ENCODE measurements at regions not wholly inside any gene's neighbourhood (a gene's known extent, or its start where the extent isn't known, plus 50 kb on each side); places are given as distances from the start of the nearest gene placed in this dataset.

DNA sequence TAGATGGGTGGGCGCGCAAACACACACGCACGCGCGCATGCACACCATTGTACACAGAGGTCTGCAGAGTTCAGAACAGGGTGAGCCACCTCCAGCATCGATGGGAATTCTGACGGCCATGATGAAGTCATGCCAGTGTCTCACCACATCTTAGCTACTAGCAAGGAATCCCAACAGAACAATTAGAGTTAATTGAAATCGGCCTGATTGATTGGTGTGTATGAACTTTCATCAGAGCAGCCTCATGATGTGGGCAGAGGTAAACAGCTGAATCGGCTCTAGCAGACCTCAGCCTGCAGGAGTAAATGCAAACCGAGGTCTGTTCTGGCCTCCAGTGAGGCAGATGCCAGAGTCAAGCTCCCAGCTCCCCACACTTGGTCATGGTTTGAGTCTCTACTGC lies 200.6 kb downstream of the CBLN1 start:
- no peak for DNase-seq (ENCODE audit: low read depth in 1 of 2, low spot score in 1 of 2)

DNA sequence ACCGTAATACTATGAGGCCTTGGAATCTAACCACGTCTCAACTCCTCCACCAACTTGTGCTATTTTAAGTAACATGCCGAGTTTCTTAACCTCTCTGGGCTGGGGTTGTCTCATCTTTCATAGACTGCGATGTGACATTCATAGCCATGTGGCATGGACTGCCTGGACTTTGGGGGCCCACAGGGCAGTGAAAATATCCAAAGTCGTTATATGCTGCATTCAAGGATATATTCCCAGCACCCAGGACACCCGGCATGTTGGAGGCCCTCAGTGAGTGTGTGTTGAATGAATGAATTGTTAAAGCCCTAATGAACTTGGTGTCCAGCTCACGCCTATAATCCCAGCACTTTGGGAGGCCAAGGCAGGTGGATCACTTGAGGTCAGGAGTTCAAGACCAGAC lies 203.1 kb downstream of the CBLN1 start:
- DNase-seq (ENCODE audit: low read depth in 1 of 2, low spot score in 1 of 2): no peak

DNA sequence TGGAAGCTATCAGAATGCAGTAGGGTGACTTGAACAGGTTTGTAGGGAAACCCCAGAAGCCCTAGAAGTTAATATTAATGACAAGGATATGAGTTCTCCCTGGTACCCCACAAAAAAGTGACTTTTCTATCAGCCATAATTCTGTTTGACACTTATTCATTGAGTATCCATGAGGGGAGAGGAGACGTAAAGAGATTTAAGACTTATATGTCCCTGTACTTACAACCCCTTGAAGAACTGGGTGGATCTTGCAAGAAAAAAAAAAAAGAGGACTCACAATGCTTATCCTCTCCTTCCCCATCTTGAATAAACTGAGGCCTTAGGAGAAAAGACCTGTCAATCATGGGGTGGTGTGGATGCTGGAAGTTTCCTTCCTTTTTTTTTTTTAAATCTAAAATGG lies 203.5 kb downstream of the CBLN1 start:
- no peak for DNase-seq (ENCODE audit: low read depth in 1 of 2, low spot score in 1 of 2)

DNA sequence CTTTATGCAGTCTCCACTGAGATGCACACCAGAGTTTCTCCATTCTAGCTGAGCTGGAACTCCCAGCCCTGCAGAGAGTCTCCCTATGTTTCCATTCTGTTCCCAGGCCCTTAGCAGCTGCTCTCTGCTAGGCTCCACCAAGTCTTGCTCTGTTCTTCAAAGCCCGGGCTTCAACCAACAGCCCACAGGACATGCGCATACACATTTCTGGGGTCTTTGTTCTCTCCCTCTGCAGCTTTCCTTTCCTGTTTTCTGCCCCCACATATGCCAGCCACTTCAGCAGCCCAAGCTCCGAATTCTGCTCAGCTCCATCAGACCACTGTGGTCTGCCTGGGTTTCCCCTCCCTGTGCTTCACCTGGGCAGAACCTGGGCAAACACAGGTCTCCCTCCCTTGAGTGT lies 205.9 kb downstream of the CBLN1 start:
- no peak for DNase-seq (ENCODE audit: low read depth in 1 of 2, low spot score in 1 of 2)

DNA sequence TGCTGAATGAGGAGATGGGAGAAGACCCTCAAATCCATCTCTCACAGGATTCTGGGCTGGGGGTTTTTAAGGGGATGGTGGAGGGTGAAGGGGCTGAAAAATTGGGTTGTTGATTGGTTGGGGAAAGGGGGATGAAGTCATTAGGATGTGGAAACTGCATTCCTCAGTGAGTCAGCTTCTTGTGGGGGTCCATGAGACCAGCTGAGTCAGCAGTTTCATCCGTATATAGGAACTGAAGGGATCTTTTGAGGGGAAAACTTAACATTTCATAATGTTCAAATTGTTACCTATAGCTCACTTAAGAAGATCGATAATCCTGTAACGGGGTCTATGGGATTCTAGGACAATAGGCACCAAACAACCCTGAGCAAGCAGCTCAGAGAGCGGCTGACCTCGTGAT lies 213.4 kb downstream of the CBLN1 start:
- no peak for DNase-seq (ENCODE audit: low read depth in 1 of 2, low spot score in 1 of 2)

DNA sequence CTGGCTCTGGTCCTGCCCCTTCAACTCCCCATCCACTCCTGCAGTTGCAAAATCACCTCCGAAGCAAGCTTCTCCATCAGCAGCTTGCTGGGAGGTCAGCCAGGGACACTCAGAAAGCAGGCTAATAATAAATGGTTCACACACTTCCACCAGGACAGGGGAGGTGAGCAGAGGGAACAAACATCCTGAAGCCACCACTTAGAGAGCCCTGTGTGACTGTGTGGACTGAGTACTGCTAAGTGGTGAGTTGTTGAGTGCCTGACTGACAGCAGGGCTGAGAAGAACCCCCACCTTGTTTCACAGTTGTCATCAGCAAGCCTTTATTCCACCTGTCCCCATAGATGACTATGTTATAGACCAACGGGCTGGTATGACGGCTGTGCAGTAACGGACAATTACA lies 213.9 kb downstream of the CBLN1 start:
- DNase-seq (ENCODE audit: low read depth in 1 of 2, low spot score in 1 of 2): no peak

DNA sequence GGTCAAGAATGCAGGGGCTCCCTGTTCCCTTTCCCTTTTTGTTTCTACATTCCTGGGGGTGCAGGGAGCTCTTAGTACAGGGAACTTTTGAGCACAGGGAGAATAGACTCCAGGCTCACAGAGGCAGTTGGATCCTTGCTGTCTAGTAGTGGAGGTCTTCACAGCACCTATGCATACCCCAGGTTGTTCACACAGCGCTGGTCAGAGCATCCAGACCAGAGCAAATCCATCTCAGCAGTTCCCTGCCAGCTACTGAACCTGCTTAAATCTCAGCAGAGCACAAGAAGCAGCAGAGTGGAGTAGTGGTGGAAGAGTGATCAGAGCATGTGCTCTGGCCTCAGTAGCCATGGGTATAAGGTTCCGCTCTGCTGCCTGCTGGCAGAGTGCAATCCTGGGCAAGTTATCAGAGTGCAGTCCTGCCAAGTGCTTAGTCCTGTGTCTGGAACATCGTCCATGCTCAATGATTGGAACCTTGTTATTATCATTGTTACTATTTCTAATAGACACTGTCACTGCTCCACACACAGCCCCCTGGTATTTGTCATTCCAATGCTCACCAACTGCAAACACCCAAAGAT lies 220.4 kb downstream of the CBLN1 start:
- no peak for DNase-seq (ENCODE audit: low read depth in 1 of 2, low spot score in 1 of 2)

DNA sequence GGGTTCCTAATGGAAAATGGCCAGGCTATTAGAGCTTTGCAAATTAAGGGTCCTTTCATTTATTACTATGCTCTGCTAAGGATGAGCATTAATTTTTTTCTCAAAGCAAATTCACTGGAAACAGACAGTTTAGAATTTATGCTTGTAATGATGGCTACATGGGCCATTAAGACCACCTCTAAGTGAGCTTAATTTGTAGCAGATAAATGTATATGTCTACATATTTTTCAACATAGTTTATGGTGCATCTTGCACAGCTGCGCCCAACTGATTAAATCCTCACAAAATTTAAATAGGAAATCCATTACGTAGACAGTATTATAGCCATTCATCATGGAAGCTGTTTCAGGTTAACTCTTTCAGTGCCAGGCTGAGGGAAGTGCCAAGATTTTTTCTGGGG lies 220.9 kb downstream of the CBLN1 start:
- no peak for DNase-seq (ENCODE audit: low read depth in 1 of 2, low spot score in 1 of 2)

DNA sequence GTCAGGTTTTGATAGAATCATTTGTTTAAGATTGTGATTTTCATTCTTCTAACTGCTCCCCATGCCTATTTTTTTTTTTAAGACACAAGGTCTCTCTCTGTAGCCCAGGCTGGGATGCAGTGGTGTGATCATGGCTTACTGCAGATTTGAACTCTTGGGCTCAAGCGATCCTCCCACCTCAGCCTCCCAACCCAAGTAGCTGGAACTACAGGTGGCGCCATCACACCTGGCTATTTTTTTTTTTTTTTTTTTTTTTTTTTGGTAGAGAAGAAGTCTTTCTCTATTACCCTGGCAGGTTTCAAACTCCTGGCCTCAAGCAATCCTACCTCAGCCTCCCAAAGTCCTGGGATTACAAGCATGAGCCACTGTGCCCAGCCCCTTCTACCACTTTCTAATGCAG lies 223.3 kb downstream of the CBLN1 start:
- DNase-seq (ENCODE audit: low read depth in 1 of 2, low spot score in 1 of 2): no peak

DNA sequence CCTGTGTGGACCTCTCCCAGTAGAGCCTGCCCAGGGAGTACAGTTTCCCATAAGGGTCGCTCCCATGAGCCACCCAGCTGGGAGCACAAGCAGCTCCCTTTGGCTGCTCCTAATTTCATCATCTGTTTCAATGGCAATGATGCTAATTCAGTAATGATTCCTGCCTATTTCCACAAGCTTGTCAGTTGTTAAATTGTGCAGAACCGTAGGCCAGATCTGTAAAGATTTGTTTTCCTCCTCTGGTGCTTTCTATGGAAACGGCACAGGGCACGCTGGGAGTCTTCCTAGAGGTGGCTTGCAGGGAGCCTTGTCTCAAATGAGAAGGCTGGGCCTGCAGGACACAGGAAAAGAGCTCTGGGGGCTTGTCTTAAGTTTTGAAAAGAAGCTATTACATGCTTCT lies 223.7 kb downstream of the CBLN1 start:
- no peak for DNase-seq (ENCODE audit: low read depth in 1 of 2, low spot score in 1 of 2)

DNA sequence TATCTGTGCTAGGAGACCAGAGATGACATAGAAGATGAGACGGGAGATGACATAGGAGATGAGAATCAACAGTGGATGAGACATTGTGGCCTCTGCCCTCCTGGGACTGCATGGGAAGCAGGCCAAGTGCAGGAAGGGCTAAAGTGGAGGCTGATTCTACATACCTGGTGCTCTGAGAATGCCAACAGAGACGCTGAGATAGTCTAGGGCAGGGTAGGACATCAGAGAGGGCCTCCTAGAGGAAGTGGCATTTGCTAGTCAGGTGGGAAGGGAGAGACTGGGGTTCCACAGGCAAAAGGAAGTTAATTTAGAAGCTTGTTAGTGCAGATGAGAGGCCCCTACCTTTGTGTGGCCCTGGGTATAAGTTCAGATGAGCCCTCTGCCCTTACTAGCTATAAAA lies 224.2 kb downstream of the CBLN1 start:
- no peak for DNase-seq (ENCODE audit: low read depth in 1 of 2, low spot score in 1 of 2)

DNA sequence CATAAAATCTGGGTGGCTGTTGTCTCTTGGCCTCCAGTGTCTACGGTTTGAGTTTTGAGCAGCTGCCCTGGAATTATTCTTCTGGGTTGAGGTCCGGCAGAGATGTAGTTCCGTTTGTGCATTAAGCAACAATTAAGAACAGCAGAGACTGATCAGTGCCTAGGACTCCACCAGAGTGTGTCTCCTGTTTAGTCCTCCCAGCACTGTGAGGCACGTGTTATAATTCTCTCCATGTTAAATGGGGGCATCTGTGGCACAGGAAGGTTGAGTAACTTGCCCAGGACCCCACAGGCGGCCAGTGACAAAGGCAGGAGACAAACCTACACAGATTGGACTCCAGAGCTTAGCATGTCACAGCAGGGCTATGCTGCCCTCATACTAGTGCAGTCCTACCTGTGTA lies 225.1 kb downstream of the CBLN1 start:
- DNase-seq (ENCODE audit: low read depth in 1 of 2, low spot score in 1 of 2): no peak

DNA sequence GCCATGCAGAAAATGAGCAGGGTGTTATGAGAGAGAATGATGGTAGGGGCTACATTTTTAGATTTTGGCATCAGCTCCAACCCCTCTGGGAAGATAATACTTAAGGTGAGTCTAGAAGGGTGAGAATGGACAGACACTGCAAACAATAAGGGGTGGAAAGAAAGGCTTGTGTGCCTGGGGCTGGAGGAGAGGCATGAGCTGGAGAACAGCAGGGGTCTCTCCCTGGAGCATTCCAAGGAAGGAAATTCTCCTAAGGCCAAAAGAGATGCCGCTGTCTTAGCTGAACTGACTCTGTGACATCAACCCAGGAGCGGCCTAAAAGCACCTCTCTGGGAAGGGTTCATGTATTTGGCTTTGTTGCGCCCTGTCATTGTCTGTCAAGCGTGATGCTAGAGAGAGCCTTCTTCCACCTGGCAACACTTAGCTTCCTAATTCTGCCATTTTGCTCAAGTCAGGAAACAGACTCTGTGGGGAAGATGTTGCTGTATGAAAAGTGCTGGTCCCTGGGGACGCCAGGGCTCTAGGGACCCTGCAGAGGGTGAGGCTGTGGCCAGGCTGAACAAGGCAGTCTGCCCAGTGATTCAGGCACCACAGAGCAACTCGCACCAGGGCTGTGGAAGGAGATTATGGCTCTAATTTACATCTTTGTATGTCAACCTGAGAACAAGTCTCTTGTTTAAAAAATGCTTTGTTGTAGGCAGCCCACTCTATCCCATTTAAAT lies 225.7 kb downstream of the CBLN1 start:
- no peak for DNase-seq (ENCODE audit: low read depth in 1 of 2, low spot score in 1 of 2)

DNA sequence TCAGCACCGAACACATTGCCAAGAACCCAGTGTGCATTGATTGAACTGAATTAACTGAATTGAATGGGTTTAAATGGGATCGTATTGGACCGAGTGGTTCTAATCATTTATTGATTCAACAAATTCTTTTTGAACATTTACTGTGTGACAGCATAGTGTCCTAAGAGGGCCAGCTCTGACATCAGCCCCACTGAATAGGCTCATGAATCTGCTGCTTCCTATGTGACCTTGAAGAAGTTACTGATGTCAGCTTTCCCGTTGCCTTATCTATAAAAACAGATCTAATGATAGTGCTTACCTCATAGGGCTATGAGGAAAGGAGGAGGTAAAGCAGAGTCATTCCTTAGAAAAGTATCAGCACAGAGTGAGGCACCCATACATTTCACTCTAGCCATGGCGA lies 226.3 kb downstream of the CBLN1 start:
- no peak for DNase-seq (ENCODE audit: low read depth in 1 of 2, low spot score in 1 of 2)

DNA sequence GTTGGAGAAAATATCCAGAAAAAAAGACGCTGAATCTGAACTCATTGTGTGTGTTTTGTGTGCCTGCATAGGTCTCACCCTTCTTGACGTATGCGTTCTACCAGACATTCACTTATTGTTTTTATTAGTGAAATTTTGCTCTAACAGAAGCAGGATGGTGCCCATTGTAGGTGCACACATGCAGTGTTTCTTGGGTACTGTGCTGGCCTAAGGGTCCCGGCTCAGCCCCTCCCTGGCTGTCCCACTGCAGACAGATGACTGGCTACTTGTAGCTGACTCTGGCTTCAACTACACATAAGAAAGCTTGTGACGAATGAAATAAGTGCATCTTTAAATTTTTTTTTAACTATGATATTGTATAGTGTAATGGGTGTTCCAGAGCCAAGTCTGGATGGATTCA lies 227.0 kb downstream of the CBLN1 start:
- DNase-seq (ENCODE audit: low read depth in 1 of 2, low spot score in 1 of 2): no peak

DNA sequence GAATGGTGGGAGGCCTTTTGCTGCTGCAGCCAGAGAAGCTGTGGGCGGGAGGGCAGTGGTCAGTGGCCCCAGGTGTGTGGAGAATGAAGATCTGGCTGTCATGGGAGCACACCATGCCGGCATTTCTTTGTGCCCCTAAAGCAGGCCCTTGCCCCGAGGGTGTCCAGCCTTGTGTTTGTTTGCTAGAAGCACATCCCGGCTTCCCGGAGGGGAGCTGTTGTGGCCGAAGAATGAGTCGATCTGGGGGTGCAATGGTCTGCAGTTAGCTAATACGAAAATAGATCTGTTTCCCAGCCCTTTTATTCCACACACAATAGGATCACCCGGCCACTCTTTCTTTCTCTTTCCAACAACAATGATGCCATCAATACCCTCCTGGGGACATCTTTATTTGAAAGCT lies 228.8 kb downstream of the CBLN1 start:
- no peak for DNase-seq (ENCODE audit: low read depth in 1 of 2, low spot score in 1 of 2)

DNA sequence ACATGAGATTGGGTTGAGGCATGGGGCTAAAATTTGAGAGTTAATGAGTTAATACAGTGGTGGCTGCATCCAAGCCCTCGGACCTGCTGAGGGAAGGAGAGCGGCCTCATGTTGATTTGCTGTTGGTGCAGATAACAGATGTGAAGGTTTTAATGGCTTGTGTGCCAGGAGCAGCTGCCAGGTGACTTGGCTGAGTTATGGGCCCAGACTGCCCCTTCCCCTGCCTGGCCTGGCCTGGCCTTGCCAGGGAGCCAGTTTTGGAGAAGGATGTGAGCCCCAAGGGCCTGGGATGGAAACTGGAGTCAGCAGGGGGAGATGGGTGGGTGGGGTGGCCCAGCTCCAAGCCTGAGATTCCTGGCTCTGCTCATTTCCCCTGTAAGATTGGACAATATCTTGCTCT lies 230.1 kb downstream of the CBLN1 start:
- no peak for DNase-seq (ENCODE audit: low read depth in 1 of 2, low spot score in 1 of 2)

DNA sequence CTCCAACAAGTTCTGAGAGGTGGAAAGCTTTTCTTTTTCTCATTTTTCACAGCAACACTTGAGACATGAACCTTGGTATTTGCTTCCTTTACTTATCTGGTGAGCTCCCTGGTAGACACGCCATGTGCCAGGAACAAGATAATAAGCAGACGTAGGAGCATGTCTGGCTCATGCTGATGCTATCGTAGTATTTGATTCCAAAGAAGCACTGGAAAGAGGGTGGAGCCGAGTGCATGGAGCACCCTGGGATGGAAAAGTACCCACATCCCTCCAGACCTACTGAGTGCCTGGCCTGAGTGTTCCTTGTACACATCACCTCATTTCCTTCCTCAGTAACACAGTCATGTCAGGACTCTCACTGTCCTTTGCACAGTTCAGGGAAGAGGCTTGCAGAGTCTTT lies 231.0 kb downstream of the CBLN1 start:
- DNase-seq (ENCODE audit: low read depth in 1 of 2, low spot score in 1 of 2): no peak

DNA sequence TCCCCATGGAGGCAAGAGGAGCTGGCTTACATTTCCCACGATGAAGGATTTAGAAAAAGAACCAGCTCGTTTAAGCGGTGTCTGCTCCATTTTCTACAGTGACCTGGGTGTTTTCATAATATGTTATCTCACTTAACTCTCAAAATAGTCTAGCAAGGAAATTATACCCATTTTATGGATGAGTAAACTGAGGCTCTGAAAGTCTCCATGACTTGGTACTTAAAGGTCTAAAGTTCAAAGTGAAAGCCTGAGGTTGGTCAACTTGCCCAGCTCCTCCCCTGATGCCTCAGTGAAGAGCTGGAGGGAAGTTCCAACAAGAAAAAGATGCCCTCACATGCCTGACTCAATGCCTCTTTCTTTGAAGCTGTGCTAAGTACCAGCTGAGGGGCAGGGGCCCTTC lies 232.0 kb downstream of the CBLN1 start:
- DNase-seq (ENCODE audit: low read depth in 1 of 2, low spot score in 1 of 2): no peak

DNA sequence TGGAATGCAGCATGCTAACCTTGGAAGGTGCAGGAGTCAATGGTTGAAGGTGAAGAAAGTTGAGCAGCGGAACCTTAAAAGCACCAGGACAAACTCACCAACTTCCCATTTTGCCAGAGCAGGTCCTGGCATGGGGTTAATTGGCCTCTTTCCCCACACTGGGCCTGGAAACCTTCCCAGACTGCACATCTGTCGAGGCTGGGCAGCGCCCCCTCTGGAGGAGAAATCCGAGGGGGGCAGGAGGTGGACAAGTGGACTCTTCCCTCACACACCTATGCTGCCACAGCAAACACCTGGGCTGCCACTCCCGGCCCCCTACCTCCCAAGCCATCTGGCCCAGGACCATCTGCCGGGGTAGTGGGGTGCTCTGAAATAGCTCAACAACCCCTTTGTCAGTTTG lies 232.4 kb downstream of the CBLN1 start:
- DNase-seq (ENCODE audit: low read depth in 1 of 2, low spot score in 1 of 2): no peak

DNA sequence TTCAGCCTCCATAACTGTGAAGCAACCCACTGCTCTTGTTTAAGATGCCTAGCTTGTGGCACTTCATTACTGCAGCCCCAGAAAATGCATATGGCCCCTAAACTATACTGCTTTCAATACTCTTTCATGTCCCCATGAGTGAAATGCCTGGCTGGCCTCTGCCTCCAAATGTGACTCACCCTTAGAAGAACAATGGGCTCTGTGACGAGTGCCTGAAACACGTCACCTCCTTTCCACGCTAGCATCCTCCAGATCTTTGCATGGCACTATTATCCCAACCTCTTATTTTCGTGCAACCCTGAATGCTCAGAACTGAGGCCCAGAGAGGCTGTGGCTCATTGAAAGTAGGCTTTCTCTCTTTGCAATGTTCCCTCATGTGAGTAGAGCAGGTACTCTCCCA lies 233.1 kb downstream of the CBLN1 start:
- DNase-seq (ENCODE audit: low read depth in 1 of 2, low spot score in 1 of 2): no peak

DNA sequence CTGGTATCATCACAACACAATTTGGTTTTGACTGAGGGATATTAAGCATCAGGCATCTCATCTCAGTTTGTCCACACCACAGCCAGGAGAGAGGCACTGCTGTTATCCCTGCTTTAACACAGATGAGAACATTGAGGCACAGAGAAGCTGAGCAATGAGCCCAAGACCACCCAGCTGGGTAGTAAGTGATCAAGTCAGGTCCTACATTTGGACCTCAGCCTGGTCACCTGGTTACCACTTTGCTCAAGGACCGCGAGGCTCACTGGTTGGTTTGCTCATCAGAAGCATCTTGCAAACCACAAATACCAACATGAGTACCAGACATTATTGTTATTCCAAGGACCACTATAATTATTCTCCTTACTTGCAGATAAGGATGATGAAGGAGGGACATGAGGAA lies 245.5 kb downstream of the CBLN1 start:
- DNase-seq (ENCODE audit: low read depth in 1 of 2, low spot score in 1 of 2): no peak

DNA sequence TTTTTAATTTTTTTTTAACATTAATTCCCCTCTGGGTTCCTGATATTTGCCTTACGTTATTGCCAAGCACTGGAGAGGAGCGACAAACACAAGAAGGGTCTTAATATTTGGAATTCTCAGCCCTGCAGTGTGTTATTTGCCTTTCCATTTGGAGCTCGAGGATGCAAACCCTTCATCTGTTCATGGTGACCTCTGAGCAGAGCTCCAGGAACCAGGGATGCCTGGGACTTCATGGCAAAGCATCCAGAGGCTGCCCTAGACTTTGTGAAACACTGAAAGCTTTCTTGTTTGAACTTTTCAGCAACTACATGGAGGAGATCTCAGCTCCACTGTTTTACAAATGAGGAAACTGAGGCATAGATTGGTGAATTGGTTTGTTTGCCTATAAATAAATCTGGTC lies 254.2 kb downstream of the CBLN1 start:
- no peak for DNase-seq (ENCODE audit: low read depth in 1 of 2, low spot score in 1 of 2)
